Testis (tissue), 2 donors: ENCODE measurements at regions not wholly inside any gene's neighbourhood (a gene's known extent, or its start where the extent isn't known, plus 50 kb on each side); places are given as distances from the start of the nearest gene placed in this dataset.

Experiments
- DNase-seq: peaks from one replicate; pipeline ENCODE4 v3.0.0-alpha.2; 2019
- H3K27ac ChIP-seq, 2 donors: fragments of 200-600 bp; sonication (generic); one replicate each; pipeline ENCODE4 v1.5.1; 2019
- H3K27me3 ChIP-seq: fragments of 200-600 bp; sonication (generic); one replicate; pipeline ENCODE4 v1.5.1; 2019
- H3K36me3 ChIP-seq: fragments of 200-600 bp; sonication (generic); one replicate; pipeline ENCODE4 v1.5.1; 2017; ENCODE audit warnings: low read depth; ENCODE audit errors: missing control alignments
- H3K4me1 ChIP-seq: fragments of 200-600 bp; sonication (generic); one replicate; pipeline ENCODE4 v1.5.1; 2019
- H3K4me3 ChIP-seq, 2 donors: fragments of 200-600 bp; sonication (generic); one replicate each; pipeline ENCODE4 v1.5.1; 2017 to 2019
- H3K9me3 ChIP-seq: fragments of 200-600 bp; sonication (generic); one replicate; pipeline ENCODE4 v1.5.1; 2017
- CTCF ChIP-seq, 3 experiments: fragments of 450-650 bp in 2 of 3; fragments of 200-600 bp in 1 of 3; sonication (generic) in 1 of 3; IDR thresholded peaks; one replicate each; pipeline ENCODE4 v1.5.1; 2016 to 2019; ENCODE audit warnings: antibody characterized with exemption in 3 of 3, mild to moderate bottlenecking in 2 of 3, moderate library complexity in 1 of 3
- POLR2A ChIP-seq: fragments of 450-650 bp; IDR thresholded peaks from one replicate; pipeline ENCODE4 v1.6.1; 2017; ENCODE audit warnings: antibody characterized with exemption, mild to moderate bottlenecking, moderate library complexity
- WGBS, 2 donors: methylation state at CpG; one replicate each; pipeline ENCODE4 v1.1.5; 2018; 5-methylcytosine and 5-hydroxymethylcytosine counted together
- intact Hi-C: fragments of 100-400 bp; cut with DNase I; formaldehyde crosslinking; loops from one replicate; pipeline ENCODE4 v1.15.1; 2023; ENCODE audit warnings: low total_unique reads
- small RNA-seq, 2 donors: library from RNA; depleted of rRNA; stranded (forward); fragments of <200 nt; gene quantifications; one replicate each; pipeline ENCODE3, GENCODE V24; 2016

DNA sequence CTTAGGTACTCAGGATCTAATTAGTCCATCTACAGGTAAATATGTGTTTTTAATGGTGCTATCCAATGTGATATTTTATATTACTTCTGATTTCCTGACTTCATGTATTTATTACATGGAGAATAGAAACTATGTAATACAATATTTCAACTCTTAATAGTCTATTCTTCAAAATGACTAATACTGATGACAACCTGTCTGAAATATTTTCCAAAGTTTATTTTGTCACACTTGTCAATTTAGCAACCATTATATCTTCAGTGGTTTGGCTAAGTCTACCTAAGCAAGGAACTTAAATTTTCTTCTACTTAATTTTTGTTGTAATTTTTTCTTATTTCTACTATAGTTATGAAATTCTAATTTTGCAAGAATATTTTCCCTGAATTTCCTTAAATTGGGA, 55.0 kb upstream of the CNTN5 start:
- H3K4me3 ChIP-seq: no peak overlapping the region
- H3K4me1 ChIP-seq: no peaks in the 10 kb centered on the region
- no peaks in the 10 kb centered on the region for H3K9me3 ChIP-seq
- intact Hi-C loops: no loop called here
- H3K27me3 ChIP-seq: no peaks in the 10 kb centered on the region
- no peak overlapping the region for H3K27ac ChIP-seq
- DNase-seq: no peak
- H3K36me3 ChIP-seq: no peaks in the 10 kb centered on the region
- no peak for TF ChIP-seq CTCF (IDR thresholded peaks at IDR 0.05)
- TF ChIP-seq POLR2A: no peak

- H3K4me3 ChIP-seq: no peak overlapping the region
- H3K27ac ChIP-seq: no peak overlapping the region
- H3K36me3 ChIP-seq: no peaks in the 10 kb centered on the region
- TF ChIP-seq POLR2A: no peak
- TF ChIP-seq CTCF (IDR thresholded peaks at IDR 0.05): no peak
- intact Hi-C loops: no loop called here
- H3K27me3 ChIP-seq: no peaks in the 10 kb centered on the region
- 68% methylated on average over 4 of the region's 4 CpGs for WGBS, 2 donors
- no peak for DNase-seq
- H3K4me1 ChIP-seq: no peaks in the 10 kb centered on the region
- no peaks in the 10 kb centered on the region for H3K9me3 ChIP-seq
Measured at GRCh38 chr11:98967005-98967404, 53.7 kb upstream of the CNTN5 start.

Small RNA genes lying in the stretch of these regions (small RNA-seq; reads per million reads assigned to genes)
- gene AP003730.1 (0 reads per million in 2 donors), gene RNA5SP346 (0 reads per million in 2 donors), gene RNA5SP347 (0 reads per million in 2 donors)
